Body of pancreas (tissue), 4 donors: ENCODE measurements at regions not wholly inside any gene's neighbourhood (a gene's known extent, or its start where the extent isn't known, plus 50 kb on each side); places are given as distances from the start of the nearest gene placed in this dataset.
A peak's percentile ranks its signal among the peaks of the same experiment; 100 is the strongest.
"Not testable (repeated sequence)": the region's sequence is repeated elsewhere in the genome, so short reads cannot be mapped to it uniquely, and the experiment has no call there.

Experiments
- ATAC-seq: fragments of 150-250 bp; one replicate; pipeline ENCODE4 v1.9.1; 2016
- DNase-seq, 4 donors: peaks; one replicate each; pipeline ENCODE4 v3.0.0-alpha.2; 2019
- H3K27ac ChIP-seq, 4 donors: fragments of 200-600 bp; sonication (generic); 1 replicate in 3 of 4; 2 replicates in 1 of 4; pipeline versions ENCODE4 v1.5.1 to v1.6.1; 2016 to 2019; ENCODE audit warnings: mild to moderate bottlenecking in 1 of 4, mixed read lengths in 1 of 4, moderate library complexity in 1 of 4
- H3K27me3 ChIP-seq, 2 donors: fragments of 200-600 bp; sonication (generic); one replicate each; pipeline ENCODE4 v1.6.0; 2016; ENCODE audit warnings: mild to moderate bottlenecking in 1 of 2
- H3K36me3 ChIP-seq, 2 donors: fragments of 200-600 bp; sonication (generic); replicated peaks in 1 of 2; 2 replicates each; pipeline ENCODE4 v1.5.1; 2016; ENCODE audit warnings: low read depth in 2 of 2; ENCODE audit not compliant: insufficient read depth in 1 of 2
- H3K4me1 ChIP-seq: fragments of 200-600 bp; sonication (generic); one replicate; pipeline ENCODE4 v1.6.0; 2016
- H3K4me3 ChIP-seq, 2 donors: fragments of 200-600 bp; sonication (generic); 1 replicate in 1 of 2; 2 replicates in 1 of 2; pipeline ENCODE4 v1.5.1; 2016 to 2019
- H3K9me3 ChIP-seq, 3 donors: fragments of 200-600 bp; sonication (generic); 1 replicate in 2 of 3; 2 replicates in 1 of 3; pipeline ENCODE4 v1.5.1; 2016
- POLR2A ChIP-seq, 3 donors: fragments of 450-650 bp; IDR thresholded peaks; one replicate each; pipeline ENCODE4 v1.6.1; 2016; ENCODE audit warnings: antibody characterized with exemption in 3 of 3, mild to moderate bottlenecking in 2 of 3
- WGBS, 2 donors: methylation state at CpG; one replicate each; pipeline ENCODE4 v1.1.5; 2017; 5-methylcytosine and 5-hydroxymethylcytosine counted together
- intact Hi-C: fragments of 100-400 bp; cut with DNase I; formaldehyde crosslinking; loops from one replicate; pipeline ENCODE4 v1.15.1; 2023
- TF ChIP-seq, protein P1 (sequence below), 7 experiments: fragments of 450-650 bp in 4 of 7; fragments of 200-600 bp in 3 of 7; sonication (generic) in 3 of 7; IDR thresholded peaks; one replicate each; pipeline ENCODE4 v1.5.1; 2016 to 2019; ENCODE audit warnings: antibody characterized with exemption in 7 of 7

GRCh38 chr4:162977788-162978187 lies 188.9 kb downstream of the NAF1 start:
- Histone ChIP-seq H3K4me3 (no peak overlapping the region), H3K27ac (no peak overlapping the region), H3K4me1 (no peaks in the 10 kb centered on the region), H3K9me3 (no peaks in the 10 kb centered on the region), H3K27me3 (no peaks in the 10 kb centered on the region), H3K36me3 (no peaks in the 10 kb centered on the region)
- DNase-seq, result no peak
- ATAC-seq, result no peak
- 38 to 47% methylated on average over 2 of the region's 2 CpGs for WGBS, 2 donors
- intact Hi-C loops, result no loop called here
- TF ChIP-seq, protein P1, sequence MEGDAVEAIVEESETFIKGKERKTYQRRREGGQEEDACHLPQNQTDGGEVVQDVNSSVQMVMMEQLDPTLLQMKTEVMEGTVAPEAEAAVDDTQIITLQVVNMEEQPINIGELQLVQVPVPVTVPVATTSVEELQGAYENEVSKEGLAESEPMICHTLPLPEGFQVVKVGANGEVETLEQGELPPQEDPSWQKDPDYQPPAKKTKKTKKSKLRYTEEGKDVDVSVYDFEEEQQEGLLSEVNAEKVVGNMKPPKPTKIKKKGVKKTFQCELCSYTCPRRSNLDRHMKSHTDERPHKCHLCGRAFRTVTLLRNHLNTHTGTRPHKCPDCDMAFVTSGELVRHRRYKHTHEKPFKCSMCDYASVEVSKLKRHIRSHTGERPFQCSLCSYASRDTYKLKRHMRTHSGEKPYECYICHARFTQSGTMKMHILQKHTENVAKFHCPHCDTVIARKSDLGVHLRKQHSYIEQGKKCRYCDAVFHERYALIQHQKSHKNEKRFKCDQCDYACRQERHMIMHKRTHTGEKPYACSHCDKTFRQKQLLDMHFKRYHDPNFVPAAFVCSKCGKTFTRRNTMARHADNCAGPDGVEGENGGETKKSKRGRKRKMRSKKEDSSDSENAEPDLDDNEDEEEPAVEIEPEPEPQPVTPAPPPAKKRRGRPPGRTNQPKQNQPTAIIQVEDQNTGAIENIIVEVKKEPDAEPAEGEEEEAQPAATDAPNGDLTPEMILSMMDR (IDR thresholded peaks at IDR 0.05), result no peak
- no peak for TF ChIP-seq POLR2A (IDR thresholded peaks at IDR 0.05)

- Histone ChIP-seq H3K4me1 (no peaks in the 10 kb centered on the region), H3K36me3 (no peaks in the 10 kb centered on the region), H3K4me3 (no peak overlapping the region), H3K27me3 (no peaks in the 10 kb centered on the region), H3K27ac (no peak overlapping the region), H3K9me3 (no peaks in the 10 kb centered on the region)
- ATAC-seq (no peak), DNase-seq (no peak)
- 66 to 78% methylated on average over 4 of the region's 4 CpGs for WGBS, 2 donors
- intact Hi-C loops, result no loop called here
- no peak for TF ChIP-seq POLR2A (IDR thresholded peaks at IDR 0.05)
- TF ChIP-seq, protein P1 (IDR thresholded peaks at IDR 0.05), result no peak
Observed at GRCh38 chr4:162972661-162973330, 193.9 kb downstream of the NAF1 start.

- H3K4me1 ChIP-seq, result no peaks in the 10 kb centered on the region
- TF ChIP-seq, protein P1 (IDR thresholded peaks at IDR 0.05), result no peak
- TF ChIP-seq POLR2A (IDR thresholded peaks at IDR 0.05), result no peak
- no peak for DNase-seq
- intact Hi-C loops, result no loop called here
- WGBS, 2 donors, result 64% methylated on average over 7 of the region's 8 CpGs; no CpG with 5 or more reads in 1 of the 2 donors
- ATAC-seq, result no peak
- no peak overlapping the region for H3K4me3 ChIP-seq
- H3K27ac ChIP-seq, result no peak overlapping the region
- no peaks in the 10 kb centered on the region for H3K27me3 ChIP-seq
- no peaks in the 10 kb centered on the region for H3K36me3 ChIP-seq
- H3K9me3 ChIP-seq, result no peaks in the 10 kb centered on the region
Observed at GRCh38 chr4:162969194-162969593, 197.5 kb downstream of the NAF1 start.

DNA sequence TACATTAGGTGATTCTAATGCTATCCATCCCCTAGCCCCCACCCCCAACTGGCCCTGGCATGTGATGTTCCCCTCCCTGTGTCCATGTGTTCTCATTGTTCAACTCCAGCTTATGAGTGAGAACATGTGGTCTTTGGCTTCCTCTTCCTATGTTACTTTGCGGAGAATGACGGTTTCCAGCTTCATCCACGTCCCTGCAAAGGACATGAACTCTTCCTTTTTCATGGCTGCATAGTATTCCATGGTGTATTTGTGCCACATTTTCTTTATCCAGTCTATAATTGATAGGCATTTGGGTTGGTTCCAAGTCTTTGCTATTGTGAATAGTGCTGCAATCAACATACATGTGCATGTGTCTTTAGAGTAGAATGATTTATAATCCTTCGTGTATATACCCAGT lies 200.7 kb downstream of the NAF1 start:
- H3K36me3 ChIP-seq, H3K4me3 ChIP-seq, DNase-seq, H3K9me3 ChIP-seq, H3K27ac ChIP-seq, H3K27me3 ChIP-seq, H3K4me1 ChIP-seq, intact Hi-C loops, ATAC-seq: not testable (repeated sequence)
- 39 to 41% methylated on average over 3 to 4 of the region's 4 CpGs for WGBS, 2 donors

DNA sequence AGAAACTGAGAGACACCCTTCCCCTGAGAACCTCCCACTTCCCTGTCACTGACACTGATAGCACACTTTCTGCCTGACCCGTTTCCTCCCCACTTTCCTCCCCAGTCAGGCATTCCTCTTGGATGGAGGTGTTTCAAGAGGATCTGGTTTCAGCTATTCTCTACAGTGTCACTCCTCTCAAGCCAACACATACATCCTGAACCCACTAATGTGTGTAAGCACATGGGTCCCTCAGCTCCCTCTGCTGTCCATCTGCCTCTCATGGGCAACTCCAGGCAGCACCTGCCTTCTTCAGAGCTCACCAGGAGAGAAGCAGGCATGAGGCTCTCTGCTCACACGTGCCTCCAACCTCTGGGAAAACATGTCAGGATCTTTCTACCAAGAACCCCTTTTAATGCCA lies 207.6 kb downstream of the NAF1 start:
- H3K9me3 ChIP-seq, result no peaks in the 10 kb centered on the region
- TF ChIP-seq, protein P1 (IDR thresholded peaks at IDR 0.05), result no peak
- TF ChIP-seq POLR2A (IDR thresholded peaks at IDR 0.05), result no peak
- 17 to 21% methylated on average over 2 of the region's 2 CpGs for whole genome bisulfite sequencing, 2 donors
- H3K27me3 ChIP-seq, result no peaks in the 10 kb centered on the region
- H3K27ac ChIP-seq, result no peak overlapping the region
- no peaks in the 10 kb centered on the region for H3K36me3 ChIP-seq
- intact Hi-C loops, result no loop called here
- ATAC-seq (no peak), DNase-seq (peak in 1 of 4 donors; percentile 10)
- no peaks in the 10 kb centered on the region for H3K4me1 ChIP-seq
- no peak overlapping the region for H3K4me3 ChIP-seq
